Stimulated activated CD8-positive, alpha-beta memory T cell treated with anti-CD3 and anti-CD28 coated beads, Interleukin-7, amount 100 ng/mL, for 4 hours (primary cell): ENCODE measurements at regions not wholly inside any gene's neighbourhood (a gene's known extent, or its start where the extent isn't known, plus 50 kb on each side); places are given as distances from the start of the nearest gene placed in this dataset.
"Not testable (repeated sequence)": the region's sequence is repeated elsewhere in the genome, so short reads cannot be mapped to it uniquely, and the experiment has no call there.

Experiments
- DNase-seq, 2 donors: peaks; one replicate each; pipeline ENCODE4 v3.0.0-alpha.2; 2020; ENCODE audit warnings: low read depth in 2 of 2

DNA sequence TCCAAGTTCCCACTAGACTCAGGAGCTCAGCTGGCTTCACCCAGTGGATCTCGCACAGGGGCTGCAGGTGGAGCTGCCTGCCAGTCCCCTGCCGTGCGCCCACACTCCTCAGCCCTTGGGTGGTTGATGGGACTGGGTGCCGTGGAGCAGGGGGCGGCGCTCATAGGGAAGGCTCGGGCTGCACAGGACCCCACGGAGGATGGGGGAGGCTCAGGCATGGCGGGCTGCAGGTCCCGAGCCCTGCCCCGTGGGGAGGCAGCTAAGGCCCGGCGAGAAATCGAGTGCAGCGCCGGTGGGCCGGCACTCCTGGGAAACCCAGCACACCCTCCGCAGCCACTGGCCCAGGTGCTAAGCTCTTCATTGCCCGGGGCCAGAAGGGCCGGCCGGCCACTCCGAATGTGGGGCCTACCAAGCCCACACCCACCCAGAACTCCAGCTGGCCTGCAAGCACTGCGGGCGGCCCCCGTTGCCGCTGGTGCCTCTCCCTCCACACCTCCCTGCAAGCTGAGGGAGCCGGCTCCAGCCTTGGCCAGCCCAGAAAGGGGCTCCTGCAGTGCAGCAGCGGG is 1481.3 kb upstream of the WWC1 start:
- DNase-seq = not testable (repeated sequence)

DNA sequence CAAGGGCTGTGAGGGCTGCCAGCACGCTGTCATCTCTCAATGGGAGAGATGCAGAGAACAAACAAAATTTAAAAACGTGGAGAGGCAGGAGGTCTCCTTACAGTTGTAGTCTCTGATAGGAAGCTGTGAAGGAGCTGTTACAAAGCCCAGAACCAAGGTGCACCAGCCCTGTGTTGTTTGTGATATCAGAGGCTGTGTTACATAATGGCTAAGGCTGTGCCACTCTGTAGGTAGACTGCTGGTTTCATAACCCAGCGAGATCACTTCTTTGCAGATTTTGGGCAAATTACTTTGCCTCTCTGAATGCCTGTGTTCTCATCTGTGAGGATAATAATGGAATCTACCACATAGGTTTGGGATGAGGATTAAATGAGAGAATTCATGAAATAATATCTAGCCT is 1480.7 kb upstream of the WWC1 start:
- no peak for DNase-seq

DNA sequence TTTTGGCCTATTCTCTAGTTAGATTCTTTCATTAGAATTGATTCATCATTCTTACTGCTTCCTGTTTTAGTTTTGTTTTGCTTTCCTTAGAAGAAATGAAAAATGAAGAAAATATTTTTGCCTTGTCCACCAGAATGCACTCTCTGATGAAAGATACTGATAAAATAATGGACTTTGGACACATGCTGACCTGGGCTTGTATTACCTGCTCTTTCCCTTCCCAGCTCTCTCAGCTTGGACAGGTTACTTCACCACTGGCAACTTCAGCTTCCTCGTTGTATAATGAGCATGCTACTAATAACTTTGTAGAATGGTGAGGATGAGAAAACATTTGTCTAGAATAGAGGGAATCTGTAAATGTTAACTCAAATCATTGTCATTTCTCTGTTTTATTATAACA is 1468.1 kb upstream of the WWC1 start:
- no peak for DNase-seq

DNA sequence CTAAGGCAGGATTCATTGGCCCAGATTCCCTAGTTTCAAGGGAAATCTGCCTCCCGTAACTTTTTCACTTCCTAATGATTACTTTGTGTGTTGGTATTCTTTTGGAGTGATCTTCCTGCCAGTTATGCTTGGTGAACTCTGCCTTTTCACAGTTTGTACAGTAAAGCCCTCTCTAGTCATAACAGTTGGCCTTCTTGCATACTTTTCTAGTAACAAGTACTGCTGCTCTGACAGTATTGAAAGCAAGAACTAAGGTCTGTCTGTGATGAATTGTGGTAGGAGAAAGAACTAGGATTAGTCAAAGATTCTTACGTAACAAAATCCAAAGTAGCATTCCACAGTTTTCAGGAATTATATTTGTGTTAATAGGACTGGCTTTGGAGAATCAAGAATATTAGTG is 1457.2 kb upstream of the WWC1 start:
- no peak for DNase-seq

DNA sequence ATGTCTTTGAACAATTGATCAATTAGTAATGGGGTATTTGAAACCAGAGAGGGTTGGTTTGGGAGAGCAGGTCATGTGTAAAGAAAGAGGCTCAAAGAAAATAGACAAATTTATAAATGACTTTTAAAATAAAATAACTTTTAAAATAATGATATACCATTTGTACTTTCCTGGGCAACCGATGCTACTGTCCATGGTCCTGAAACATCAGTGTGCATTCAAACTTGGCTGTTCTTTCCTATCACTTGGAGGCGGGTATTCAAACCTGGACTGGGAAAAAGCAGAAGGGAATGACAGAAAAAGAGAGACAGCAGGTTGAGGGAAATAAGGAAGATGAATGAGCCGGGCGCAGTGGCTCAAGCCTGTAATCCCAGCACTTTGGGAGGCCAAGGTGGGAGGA is 1446.4 kb upstream of the WWC1 start:
- no peak for DNase-seq

DNA sequence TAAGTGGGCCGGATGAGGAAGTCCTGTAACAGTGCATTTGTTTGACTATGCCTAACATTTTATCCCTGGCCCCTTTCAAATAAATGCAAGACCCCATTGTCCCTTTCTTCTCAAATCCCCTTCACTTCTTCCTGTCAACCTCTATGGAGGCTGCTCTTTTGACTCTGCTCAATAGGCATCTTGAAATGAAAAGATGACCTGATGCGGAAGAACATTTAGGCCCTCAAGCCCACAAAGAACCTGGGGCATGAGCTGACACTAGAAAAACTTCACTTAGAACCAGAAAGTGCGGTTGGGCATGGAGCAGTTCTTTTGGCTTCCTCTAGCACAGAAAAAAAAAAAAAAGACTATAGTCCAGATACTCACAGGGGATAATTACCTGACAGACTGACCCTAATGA is 1434.7 kb upstream of the WWC1 start:
- DNase-seq = no peak

DNA sequence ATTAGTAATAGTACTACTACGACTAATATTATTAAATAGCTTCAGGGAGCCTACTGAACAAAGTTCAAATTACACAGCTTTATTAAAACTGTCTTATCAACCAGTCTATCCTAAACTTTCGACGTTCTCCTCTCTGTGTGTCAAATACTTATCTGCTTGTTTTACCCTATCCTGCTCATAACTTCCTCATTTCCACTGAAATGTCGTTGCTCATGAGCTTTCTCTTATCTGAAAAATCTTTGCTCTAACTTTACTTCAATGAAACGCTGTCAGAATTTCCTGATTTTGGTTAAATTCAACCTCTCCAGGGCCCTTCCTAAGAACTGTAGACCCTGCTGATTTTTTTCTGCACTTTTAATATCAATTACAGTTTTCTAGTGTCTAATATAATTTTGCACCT is 1431.0 kb upstream of the WWC1 start:
- DNase-seq = no peak

DNA sequence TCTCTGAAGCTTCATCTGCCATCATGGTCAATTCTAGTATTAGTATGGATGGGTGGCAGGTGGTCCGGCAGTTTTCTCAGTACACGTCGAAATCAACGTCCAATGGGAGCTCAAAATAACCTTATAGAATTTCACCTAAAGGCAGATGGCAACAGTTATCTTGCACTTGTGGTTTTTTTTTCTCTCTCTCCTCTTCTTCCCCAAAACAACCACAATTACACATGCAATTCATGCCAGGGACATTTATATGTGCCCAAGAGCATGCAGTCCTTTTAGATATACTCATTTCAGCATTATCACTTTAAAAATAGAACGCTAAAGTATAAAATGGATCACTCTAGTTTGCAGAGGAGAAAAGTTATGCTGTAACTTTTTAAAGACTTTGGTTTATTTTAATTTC is 1428.9 kb upstream of the WWC1 start:
- no peak for DNase-seq

DNA sequence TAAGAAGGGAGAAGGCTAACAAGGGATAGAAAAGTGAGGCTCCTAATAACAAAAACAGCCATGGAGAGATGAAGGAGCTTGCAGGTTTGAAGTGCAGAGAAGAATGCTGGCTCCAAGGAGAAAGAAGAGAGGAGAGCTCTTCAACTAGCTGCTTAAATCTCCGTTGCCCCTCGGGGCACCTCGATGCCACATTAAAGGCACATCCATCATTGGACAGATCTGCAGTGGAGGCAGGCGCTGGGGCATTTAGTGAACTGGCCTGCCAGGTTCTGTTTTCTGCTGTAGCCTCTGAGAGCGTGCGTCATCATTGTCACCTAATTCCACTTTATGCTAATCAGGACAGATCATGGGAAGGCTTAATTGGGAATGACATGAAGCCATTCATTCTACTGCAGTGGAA is 1426.2 kb upstream of the WWC1 start:
- DNase-seq = no peak

DNA sequence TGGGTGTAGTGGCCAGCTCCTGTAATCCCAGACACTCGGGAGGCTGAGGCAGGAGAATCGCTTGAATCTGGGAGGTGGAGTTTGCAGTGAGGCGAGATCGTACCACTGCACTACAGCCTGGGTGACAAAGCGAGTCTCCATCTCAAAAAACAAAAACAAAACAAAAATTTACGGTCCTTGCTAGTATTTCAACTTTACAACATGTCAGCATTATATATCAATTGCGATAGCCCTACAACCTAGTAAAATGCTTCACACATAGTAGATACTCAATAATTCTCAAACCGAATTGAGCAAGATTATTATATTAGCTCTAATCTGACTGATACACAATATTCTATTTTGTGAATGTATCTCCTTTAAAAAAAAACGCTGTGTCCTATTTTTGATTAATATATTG is 1411.0 kb upstream of the WWC1 start:
- no peak for DNase-seq

DNA sequence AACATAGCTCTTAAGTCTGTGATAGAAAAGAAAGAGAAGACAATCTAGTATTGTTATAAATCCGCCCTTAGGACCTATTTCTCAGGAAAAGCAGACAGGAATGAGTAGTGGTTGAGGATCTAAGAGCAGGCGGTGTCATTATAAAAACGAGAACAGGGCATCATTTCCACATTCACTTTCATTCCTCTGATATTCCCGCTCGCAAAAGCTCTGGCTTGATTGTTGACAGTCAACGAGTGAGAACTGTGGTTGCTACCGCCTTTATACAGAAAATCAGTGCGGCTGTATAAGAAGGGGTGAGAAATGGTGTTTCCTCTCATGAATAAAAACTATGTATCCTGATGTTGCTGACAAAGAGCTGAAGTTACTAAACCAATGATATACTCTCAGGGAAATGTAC is 1409.6 kb upstream of the WWC1 start:
- DNase-seq = no peak

DNA sequence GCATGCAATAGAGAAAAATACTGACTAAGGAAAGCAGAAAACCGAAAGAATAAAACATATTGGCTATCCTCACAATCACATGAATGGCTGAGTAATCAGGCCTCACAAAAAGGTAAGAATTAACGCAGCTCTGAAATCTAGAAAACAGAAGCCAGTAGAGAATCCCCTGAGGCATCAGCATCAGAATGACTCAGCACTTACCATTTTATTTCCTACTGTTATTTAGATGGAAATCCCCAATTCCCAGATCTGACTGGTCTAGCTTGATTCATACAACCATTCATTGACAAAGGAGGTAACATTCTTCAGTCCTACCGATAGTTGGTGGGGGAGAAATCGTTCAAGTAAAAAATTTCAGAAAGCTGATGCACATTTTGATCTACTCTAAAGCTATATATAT is 1408.4 kb upstream of the WWC1 start:
- DNase-seq = no peak

DNA sequence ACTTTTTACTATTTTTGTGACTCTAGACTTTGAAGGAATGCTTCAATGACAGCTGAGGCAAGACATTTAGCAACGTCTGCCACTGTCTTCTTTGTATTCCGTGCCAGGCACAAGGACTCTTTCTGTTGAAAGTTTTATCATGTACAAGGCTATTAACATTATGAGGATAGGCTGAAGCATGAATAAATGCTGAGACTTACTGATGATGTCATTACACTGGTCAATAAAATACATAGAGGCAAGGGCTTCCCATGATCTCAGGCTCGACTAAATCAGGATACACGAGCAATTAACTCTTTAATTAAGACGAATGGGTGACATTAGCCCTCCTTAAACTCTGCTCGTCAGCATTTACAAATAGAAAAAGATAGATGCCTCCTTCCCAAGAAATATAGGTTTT is 1393.3 kb upstream of the WWC1 start:
- no peak for DNase-seq

DNA sequence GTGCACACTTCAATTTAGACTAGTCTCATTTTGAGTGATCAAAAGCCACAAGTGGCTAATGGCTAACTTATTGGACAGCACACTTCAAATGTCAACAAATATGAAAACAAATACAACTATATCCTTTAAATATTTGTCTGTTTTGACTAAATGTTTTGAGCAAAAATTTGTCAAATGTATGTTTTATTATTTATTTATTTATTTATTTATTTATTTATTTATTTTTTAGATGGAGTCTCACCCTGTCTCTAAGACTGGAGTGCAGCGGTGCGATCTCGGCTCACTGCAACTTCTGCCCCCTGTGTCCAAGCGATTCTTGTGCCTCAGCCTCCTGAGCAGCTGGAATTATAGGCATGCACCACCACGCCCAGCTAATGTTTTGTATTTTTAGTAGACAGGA is 1392.1 kb upstream of the WWC1 start:
- DNase-seq = no peak

DNA sequence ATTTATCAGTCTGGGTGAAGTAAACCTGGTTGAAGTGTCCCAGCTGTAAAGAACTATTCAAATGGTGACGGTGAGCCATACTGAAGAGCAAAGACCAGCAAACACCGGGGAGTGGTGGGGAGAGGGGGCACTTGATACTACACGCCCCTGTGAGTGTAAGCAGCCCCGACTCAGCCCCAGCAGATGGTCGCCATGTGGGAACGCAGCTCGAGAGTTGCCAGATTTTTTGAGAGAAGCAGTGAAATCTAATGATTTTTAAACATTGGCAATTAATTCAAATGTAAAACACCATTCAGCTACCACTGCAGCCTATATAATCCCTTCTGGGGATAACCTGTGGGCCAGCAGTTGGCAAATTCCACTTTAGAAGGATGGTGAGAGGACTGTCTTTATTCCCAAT is 1386.9 kb upstream of the WWC1 start:
- no peak for DNase-seq

DNA sequence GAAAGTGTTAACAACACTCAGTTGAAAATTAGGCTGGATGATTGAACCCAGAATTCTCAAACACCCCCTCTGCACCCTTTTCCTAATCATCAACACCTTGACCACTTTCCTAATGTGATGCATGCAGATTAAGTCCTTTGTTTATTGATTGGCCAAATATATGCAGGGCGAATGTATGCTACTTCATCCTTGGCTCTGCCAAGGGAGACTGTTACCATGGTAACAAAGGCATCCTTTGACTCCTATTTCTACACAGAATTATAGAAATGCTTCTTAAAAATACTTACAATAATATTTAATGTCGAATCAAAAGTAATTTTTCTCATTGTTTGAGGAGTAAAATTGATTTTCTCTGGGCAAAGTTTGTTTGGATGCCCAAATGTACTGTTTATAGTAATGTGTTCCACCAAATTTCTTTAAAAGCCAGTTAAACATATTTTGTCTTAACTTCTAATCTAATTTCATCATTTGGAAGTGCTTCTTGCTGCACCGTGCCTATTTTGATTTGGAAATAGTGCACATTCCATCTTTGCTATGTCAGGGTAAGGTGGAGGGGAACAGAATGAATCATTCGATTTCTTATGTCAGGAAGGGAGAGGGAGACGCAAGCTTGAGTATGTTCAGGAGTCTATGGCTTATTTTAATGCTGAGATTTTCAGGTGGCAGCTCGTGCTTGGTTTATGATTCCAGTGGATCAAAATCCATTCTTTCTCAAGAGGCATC is 1384.3 kb upstream of the WWC1 start:
- DNase-seq = no peak

DNA sequence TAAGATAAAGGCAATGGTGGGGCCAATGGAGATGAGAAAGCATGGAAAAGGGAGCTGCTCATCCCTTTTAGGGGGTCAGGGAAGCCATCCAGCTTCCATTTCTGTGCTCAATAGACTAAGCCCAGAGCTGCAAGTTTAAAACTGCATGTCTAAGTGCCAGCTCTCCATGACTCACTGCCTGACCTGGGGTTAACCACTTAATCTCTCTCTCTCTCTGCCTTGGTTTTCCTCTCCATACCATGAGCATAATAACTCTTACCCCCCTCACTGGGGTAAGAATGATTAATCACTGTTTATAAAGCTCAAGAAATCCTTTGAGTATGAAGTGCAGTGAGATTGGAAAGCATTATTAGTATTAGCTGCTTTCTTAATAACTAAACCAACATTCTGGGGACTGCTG is 1382.4 kb upstream of the WWC1 start:
- no peak for DNase-seq

DNA sequence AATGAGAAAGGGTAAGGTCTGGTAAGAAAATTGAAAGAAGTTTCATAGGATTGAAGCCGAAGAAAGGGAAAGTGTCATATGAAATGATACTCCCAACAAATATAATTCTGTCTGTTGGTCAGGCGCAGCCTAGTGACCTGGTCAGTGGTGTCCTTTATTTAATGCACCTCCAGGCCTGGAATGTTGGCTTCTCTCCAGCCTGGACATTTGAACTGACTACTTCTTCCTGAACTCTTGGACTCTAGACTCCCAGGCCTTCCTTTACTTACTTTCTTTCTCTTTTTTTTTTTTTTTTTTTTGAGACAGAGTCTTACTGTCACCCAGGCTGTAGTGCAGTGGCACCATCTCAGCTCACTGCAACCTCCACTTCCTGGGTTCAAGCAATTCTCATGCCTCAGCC is 1381.5 kb upstream of the WWC1 start:
- DNase-seq = no peak

DNA sequence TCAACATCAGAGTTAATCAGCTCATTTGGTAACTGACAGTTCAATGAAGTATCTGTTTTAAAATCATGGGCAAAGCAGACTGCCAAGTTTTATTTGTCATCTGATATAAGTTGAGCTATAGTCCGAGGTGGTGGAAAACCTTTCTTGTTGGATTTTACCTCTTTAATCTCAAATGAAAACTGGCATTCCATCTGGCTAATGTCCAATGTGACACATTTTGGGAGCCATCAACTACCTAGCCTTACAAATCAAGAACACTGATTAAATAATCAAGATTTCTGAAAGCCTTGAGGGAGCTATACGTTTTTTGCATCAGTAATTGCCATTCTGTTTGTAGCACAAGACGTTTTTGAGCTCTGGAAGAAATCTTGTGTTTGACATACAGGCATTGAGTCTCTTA is 1380.5 kb upstream of the WWC1 start:
- DNase-seq = no peak

DNA sequence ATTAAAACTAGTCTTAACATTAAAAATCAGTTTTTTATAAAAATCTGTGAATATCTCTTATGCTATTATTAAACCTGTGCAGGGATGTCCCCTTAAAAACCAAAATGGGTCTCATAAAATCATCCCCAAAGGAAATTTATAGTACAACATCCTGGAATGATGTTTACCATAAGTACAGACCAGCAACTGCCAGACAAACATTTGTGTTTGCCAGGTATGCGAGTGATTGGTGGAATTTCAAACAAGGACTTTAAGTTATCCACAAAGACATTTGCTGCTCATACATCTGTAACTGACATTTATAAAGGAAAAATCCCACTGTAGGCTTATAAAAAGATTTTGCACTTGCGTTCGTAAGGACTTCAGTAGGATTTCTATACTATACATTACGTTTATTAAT is 1375.4 kb upstream of the WWC1 start:
- DNase-seq = no peak

DNA sequence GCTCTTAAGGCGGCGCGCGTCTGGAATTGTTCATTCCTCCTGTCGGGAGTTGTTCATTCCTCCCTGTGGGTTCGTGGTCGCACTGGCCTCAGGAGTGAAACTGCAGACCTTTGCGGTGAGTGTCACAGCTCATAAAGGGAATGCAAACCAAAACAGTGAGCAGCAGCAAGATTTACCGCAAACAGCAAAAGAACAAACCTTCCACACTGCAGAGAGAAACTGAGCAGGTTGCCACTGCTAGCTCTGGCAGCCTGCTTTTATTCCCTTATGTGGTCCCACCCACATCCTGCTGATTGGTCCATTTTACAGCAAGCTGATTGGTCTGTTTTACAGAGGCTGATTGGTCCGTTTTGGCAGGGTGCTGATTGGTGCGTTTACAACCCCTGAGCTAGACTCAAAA is 1365.3 kb upstream of the WWC1 start:
- no peak for DNase-seq

DNA sequence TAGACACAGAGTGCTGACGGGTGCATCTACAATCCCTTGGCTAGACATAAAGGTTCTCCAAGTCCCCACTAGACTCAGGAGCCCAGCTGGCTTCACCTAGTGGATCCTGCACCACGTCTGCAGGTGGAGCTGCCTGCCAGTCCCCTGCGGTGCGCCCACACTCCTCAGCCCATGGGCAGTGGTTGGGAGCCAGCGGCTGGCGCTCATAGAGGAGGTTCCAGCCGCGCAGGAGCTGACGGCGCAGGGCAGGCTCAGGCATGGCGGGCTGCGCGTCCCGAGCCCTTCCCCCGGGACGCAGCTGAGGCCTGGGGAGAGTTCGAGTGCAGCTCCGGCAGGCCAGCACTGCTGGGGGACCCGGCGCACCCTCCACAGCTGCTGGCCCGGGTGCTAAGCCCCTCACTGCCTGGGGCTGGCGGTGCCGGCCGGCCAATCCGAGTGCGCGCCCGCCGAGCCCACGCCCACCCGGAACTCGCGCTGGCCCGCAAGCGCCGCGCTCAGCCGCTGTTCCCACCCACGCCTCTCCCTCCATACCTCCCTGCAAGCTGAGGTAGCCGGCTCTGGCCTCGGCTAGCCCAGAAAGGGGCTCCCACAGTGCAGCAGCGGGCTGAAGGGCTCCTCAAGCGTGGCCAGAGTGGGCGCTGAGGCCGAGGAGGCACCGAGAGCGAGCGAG is 1364.5 kb upstream of the WWC1 start:
- DNase-seq = not testable (repeated sequence)

DNA sequence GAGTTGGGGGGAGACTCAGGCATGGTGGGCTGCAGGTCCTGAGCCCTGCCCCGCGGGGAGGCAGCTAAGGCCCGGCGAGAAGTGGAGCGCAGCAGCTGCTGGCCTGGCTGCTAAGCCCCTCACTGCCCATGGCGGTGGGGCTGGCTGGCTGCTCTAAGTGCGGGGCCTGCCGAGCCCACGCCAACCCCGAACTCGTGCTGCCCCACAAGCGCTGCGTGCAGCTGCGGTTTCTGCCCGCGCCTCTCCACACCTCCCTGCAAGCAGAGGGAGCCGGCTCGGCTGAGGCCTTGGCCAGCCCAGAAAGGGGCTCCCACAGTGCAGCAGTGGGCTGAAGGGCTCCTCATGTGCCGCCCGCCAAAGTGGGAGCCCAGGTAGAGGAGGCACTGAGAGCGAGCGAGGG is 1355.1 kb upstream of the WWC1 start:
- DNase-seq = no peak

DNA sequence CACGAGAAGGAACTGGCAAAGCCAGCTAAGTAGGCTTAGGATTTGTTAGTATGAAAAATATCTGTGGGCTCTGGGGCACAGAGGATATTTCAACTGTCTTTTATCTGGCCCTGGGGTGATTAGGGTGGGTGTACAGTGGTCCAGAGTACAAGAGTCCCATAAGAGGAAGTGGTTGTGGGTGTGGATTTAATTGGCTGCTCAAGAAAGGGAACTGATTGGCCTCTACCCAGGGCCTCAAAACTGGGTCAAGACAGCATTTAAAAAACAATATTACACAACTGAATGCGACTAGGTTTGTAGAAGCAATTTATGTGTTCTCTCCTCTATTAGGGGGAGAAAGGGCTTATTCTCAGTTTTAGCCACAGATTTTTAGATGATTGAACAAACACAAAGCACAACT is 1353.4 kb upstream of the WWC1 start:
- no peak for DNase-seq
